ENCODE measurements at regions not wholly inside any gene's neighbourhood (a gene's known extent, or its start where the extent isn't known, plus 50 kb on each side); places are given as distances from the start of the nearest gene placed in this dataset.
"Not testable (repeated sequence)": the region's sequence is repeated elsewhere in the genome, so short reads cannot be mapped to it uniquely, and the experiment has no call there.

DNA sequence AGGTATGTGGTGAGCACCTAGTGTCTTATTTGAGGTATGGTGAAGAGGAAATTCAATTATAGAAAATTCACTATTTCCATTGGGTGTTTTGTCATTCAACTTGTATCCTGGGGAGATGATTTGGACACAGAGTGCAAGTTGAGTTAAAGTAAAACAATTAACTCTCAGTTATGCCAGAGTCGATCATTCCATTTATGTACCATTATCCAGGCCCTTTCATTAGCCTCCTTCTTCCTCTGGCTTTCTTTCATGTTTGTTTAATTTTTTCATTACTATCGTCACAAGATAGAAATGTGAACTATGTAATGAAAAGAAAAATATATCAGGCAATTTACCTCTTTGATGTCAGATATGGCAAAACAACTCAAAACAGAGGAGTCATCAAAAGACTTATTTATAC is 1347.2 kb upstream of the NUDT12 start:
- DNase-seq, result no peak

DNA sequence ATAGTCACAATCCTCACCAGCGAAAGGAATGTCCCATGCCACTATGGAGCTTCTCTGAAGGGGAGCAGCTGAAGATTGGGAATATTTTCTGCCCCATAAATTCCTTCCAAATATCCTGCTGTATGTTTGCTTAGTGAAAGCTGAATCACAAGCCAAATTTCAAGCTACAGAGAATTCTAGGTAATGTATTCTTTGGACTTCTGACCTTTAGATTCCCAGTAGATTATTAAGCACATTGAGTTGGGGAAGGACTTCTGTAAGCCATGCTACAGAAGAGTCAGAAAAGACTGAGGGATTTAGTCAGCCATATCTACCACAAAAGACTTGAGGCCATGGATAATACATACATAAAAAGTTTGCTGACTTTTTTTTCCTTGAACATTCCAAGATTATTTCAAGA is 1342.0 kb upstream of the NUDT12 start:
- DNase-seq, result no peak

- DNase-seq, result no peak
Observed at GRCh38 chr5:104903941-104904340, 1341.4 kb upstream of the NUDT12 start.

GRCh38 chr5:104891596-104891995 is 1329.0 kb upstream of the NUDT12 start:
- no peak for DNase-seq

GRCh38 chr5:104890767-104891166 is 1328.2 kb upstream of the NUDT12 start:
- no peak for DNase-seq

- no peak for DNase-seq
Observed at GRCh38 chr5:104859437-104859836, 1296.8 kb upstream of the NUDT12 start.

DNA sequence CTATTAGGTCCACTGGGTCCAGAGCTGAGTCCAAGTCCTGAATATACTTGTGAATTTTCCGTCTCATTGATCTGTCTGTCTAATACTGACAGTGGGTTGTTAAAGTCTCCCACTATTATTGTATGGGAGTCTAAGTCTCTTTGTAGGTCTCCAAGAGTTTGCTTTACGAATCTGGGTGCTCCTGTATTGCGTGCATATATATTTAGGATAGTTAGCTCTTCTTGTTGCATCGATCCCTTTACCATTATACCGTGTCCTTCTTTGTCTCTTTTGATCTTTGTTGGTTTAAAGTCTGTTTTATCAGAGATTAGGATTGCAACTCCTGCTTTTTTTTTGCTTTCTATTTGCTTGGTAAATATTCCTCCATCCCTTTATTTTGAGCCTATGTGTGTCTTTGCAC is 1289.5 kb upstream of the NUDT12 start:
- DNase-seq, result not testable (repeated sequence)

DNA sequence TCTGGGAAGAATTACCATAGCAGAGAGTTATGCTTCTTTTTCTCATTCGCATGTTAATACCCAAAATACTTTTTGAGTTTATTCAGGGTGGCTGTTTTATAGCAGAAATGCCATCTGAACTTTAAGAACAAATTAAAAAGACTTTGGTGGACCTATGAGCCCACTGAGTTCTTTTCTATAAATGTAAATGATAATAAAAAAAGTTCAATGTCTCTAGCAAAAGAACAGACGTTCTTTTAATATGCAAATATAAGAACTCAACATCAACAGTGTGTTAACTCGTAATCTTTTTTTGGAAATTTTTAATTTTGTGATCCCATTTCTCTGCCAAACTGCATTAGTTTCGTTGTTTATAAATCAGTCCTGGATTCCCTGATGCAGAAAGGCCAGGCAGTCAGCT is 1283.0 kb upstream of the NUDT12 start:
- DNase-seq, result no peak

DNA sequence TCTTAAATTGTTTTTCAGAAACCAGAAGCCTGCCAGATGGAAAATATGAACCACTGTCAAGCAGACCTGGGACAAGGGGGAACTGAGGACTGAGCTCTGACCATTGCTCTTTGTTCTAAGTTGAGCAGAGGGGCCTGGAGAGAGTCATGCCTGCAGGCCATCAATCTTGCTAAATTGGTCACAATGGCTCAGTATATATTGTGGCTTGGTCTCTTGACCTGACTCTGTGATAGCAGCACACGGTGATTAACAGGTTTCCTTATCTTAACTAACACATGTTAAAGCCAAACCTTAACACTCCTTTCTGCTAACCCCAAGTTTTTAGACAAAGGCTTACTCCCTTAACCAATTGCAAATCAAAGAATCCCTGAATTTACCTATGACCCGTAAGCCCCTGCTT is 1281.2 kb upstream of the NUDT12 start:
- DNase-seq, result no peak

DNA sequence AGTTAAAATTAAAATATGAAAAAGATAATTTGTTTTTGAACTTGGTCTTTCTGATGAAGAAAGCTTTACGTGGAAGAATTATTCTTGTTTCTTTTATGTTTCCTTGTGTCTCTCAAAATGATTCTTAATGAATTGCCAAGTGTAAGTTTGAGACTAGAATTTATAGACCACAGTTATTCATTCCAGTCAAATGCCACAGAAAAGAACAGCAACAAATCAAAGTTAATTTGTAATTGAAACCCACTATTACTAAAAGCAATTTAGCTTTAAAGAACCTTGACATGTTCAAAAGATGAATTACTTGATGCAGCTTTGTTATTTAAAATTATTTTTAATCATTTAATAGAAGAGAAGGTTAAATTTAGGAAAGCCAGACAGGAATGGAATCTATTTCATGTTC is 1277.7 kb upstream of the NUDT12 start:
- no peak for DNase-seq

DNA sequence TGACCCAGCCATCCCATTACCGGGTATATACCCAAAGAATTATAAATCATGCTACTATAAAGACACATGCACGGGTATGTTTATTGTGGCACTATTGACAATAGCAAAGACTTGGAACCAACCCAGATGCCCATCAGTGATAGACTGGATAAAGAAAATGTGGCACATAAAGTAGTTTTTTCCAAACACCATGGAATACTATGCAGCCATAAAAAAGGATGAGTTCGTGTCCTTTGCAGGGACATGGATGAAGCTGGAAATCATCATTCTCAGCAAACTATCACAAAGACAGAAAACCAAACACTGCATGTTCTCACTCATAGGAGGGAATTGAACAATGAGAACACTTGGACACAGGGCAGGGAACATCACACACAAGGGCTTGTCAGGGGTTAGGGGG is 1268.9 kb upstream of the NUDT12 start:
- not testable (repeated sequence) for DNase-seq

GRCh38 chr5:104821606-104822005 is 1259.0 kb upstream of the NUDT12 start:
- DNase-seq, result no peak

- no peak for DNase-seq
Observed at GRCh38 chr5:104817127-104817526, 1254.5 kb upstream of the NUDT12 start.

DNA sequence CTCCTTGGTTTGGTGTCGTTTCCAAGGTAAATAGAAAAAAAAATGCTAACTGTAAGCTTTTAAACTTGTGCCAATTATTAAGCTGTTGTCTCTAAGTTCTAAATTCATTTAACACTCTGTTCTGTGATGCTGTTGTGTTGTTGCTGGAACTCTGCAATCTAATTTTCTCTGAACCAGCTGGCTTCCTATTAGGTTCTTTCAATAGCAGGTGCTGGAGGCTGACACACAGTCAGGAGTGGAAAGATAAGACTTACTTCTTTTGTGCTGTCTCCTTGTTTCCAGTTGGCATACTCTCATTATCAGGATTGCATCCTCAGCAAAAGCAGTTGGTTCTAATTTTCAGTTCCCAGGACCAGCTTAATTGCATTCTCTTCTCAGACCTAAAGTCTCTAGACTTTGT is 1252.6 kb upstream of the NUDT12 start:
- DNase-seq, result no peak

GRCh38 chr5:104800440-104801048 is 1238.0 kb upstream of the NUDT12 start:
- DNase-seq, result no peak

DNA sequence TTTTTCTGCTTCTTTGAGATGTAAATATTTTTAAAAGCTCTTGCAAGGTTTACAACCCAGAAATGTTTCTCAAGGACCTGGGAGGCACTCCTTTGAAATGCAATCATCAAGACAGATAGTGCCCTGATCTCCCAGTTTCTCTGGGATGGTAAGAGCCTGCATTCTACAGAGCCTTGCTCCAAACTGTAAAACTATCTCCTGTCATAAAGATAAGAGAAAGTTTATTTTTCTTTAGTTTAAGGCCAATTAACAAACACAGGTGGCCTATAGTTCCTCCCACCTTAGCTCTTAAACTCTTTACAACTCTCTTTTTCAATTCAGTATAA is 1231.1 kb upstream of the NUDT12 start:
- DNase-seq, result no peak

- DNase-seq, result no peak
Observed at GRCh38 chr5:104793031-104793754, 1230.6 kb upstream of the NUDT12 start.

GRCh38 chr5:104789366-104789765 is 1226.8 kb upstream of the NUDT12 start:
- DNase-seq, result no peak

DNA sequence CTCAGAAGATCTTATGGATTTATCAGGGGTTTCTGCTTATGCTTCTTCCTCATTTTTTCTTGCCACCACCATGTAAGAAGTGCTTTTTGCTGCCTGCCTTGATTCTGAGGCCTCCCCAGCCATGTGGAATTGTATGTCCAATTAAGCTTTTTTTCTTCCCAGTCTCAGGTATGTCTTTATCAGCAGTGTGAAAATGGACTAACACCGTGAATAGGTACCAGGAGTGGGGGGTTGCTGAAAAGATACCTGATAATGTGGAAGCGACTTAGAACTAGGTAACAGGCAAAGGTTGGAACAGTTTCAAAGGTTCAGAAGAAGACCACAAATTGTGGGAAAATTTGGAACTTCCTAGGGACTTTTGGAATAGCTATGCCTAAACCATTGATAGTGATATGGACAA is 1222.5 kb upstream of the NUDT12 start:
- no peak for DNase-seq

GRCh38 chr5:104774372-104774771 is 1211.8 kb upstream of the NUDT12 start:
- no peak for DNase-seq

DNA sequence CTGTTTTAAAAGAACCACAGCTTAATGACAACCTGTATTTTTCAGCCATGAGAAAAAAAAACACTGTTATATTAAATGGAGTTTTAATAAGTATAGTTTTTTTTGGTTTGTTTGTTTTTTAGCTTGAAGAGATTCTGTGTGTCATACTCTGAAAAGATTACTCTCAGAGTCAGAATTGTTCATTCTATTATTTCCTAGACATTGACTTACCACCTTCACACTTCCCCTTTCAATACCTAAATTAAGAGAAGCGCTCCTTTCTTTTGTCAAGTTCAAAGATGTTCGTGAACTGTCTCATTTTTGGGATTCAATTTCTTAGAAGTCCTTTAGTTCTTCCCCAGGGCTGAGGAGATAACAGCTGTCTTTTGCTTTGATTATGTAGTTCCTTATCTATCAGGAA is 1201.6 kb upstream of the NUDT12 start:
- no peak for DNase-seq

- DNase-seq, result no peak
Observed at GRCh38 chr5:104763216-104763615, 1200.6 kb upstream of the NUDT12 start.

DNA sequence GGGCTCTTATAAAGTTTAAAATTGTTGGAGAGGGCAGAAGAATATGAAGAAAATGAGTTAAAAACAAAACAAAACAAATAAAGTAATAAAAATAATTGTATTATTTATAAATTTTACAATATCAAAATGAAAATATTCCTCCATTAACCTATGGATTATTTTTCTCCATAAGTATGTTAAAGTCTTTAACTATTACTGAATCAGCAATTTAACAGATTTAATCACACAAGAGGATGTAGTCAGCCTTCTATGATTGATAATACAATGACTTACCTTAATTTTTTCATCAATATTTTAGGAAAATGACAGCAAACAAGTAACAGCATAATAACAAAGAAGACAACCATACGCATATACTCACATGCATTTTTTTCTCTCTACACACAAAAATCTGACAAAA is 1195.3 kb upstream of the NUDT12 start:
- no peak for DNase-seq

GRCh38 chr5:104755806-104756205 is 1193.2 kb upstream of the NUDT12 start:
- DNase-seq, result no peak

DNA sequence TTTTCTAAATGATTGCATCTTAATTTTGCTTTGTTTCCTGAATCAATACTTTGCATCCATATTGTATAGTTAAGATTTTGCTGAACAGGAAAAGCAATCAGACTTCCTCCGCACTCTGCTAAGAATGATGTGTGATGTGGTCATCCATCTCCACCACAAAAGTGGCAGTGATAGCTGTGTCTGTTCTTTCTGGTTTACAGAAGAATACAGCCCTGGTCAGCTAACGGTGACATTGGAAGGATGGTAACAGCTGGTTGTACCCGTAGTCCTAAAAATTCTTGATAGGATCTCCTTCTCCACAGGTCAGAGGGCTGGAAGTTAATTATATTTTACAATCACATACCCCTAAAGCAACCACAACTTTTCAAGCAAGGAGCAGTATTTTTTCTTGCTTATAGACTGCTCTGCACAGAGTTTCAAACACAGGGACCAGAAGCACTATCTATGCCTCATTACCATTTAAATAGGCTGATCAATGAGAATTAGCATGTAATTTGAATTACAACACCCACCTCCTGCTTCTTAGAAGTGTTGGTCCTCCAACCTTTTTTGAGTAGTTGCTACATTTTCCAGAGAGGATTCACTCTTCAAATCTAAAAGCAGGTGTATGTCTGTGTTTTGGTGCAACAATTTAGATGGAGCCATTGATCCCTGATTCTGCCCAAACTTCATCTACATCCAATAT is 1191.9 kb upstream of the NUDT12 start:
- DNase-seq, result no peak

Data from stimulated activated CD4-positive, alpha-beta T cell treated with anti-CD3 and anti-CD28 coated beads, Interleukin-1b, Interleukin-23, amount 100 ng/mL, for 48 hours (primary cell).